HFFc6 (cell line): ENCODE measurements at regions not wholly inside any gene's neighbourhood (a gene's known extent, or its start where the extent isn't known, plus 50 kb on each side); places are given as distances from the start of the nearest gene placed in this dataset.
A peak's percentile ranks its signal among the peaks of the same experiment; 100 is the strongest.

ENCODE experiments used
- DNase-seq: peaks from one replicate; pipeline ENCODE4 v3.0.0-alpha.2; 2018
- H3K27ac Mint-ChIP-seq: 2 replicates; pipeline ENCODE4 v1.8.0; 2020; ENCODE audit warnings: mild to moderate bottlenecking, mixed read lengths
- H3K27me3 Mint-ChIP-seq: 2 replicates; pipeline ENCODE4 v1.8.0; 2021; ENCODE audit warnings: mild to moderate bottlenecking, moderate library complexity, mixed read lengths; ENCODE audit not compliant: insufficient read depth
- H3K36me3 Mint-ChIP-seq: 2 replicates; pipeline ENCODE4 v1.8.0; 2021; ENCODE audit warnings: low read depth, mixed read lengths
- H3K4me1 Mint-ChIP-seq: 2 replicates; pipeline ENCODE4 v1.8.0; 2020; ENCODE audit warnings: low read depth, mixed read lengths
- H3K4me3 Mint-ChIP-seq: 2 replicates; pipeline ENCODE4 v1.8.0; 2020; ENCODE audit warnings: mild to moderate bottlenecking, moderate library complexity, mixed read lengths
- H3K9me3 Mint-ChIP-seq: 2 replicates; pipeline ENCODE4 v1.8.0; 2020; ENCODE audit warnings: mild to moderate bottlenecking, mixed read lengths
- TF ChIP-seq, protein P1 (sequence below): fragments of 200-600 bp; sonication (generic); IDR thresholded peaks from 2 replicates; pipeline ENCODE4 v1.5.0; 2021; ENCODE audit warnings: antibody characterized with exemption, mild to moderate bottlenecking

- Mint-ChIP-seq H3K27ac (no peak overlapping the region), H3K36me3 (no peaks in the 10 kb centered on the region), H3K4me3 (no peak overlapping the region), H3K4me1 (peaks cover 4% of the 10 kb centered on the region; the same call in 1 of the 2 replicates), H3K9me3 (no peaks in the 10 kb centered on the region), H3K27me3 (no peaks in the 10 kb centered on the region)
- no peak for DNase-seq
- TF ChIP-seq, protein P1, sequence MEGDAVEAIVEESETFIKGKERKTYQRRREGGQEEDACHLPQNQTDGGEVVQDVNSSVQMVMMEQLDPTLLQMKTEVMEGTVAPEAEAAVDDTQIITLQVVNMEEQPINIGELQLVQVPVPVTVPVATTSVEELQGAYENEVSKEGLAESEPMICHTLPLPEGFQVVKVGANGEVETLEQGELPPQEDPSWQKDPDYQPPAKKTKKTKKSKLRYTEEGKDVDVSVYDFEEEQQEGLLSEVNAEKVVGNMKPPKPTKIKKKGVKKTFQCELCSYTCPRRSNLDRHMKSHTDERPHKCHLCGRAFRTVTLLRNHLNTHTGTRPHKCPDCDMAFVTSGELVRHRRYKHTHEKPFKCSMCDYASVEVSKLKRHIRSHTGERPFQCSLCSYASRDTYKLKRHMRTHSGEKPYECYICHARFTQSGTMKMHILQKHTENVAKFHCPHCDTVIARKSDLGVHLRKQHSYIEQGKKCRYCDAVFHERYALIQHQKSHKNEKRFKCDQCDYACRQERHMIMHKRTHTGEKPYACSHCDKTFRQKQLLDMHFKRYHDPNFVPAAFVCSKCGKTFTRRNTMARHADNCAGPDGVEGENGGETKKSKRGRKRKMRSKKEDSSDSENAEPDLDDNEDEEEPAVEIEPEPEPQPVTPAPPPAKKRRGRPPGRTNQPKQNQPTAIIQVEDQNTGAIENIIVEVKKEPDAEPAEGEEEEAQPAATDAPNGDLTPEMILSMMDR = no peak
Observed at GRCh38 chr4:124866301-124866700, 153.8 kb upstream of the ANKRD50 start.

DNA sequence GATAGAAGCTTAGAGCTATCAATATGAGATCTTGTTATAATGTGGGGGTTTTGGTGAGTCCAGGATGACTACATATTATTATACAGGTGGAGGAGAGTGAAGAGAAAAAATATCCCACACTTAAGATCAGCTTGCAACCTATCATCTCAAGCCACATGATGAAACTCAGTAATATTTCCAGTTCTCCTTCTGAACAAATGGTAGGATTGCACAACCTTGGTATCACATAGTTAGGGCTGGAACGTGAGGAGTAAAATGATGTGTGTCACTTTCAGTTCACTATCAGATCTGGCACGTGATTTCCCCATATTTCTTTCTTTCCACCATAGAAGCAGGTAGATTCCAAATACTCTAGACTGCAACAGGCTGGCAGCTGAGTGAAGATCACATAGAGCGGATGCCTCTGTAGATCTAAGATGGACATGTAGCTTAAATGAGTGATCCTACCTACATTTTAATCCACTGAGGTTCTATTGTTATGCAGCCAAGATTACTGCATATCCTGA is 150.6 kb upstream of the ANKRD50 start:
- H3K27me3 Mint-ChIP-seq = no peaks in the 10 kb centered on the region
- no peaks in the 10 kb centered on the region for H3K9me3 Mint-ChIP-seq
- no peaks in the 10 kb centered on the region for H3K36me3 Mint-ChIP-seq
- no peak overlapping the region for H3K27ac Mint-ChIP-seq
- TF ChIP-seq, protein P1 = no peak
- H3K4me1 Mint-ChIP-seq = peaks cover 4% of the 10 kb centered on the region; the same call in 1 of the 2 replicates
- no peak for DNase-seq
- no peak overlapping the region for H3K4me3 Mint-ChIP-seq

- no peaks in the 10 kb centered on the region for H3K9me3 Mint-ChIP-seq
- no peak overlapping the region for H3K27ac Mint-ChIP-seq
- H3K36me3 Mint-ChIP-seq = no peaks in the 10 kb centered on the region
- no peak overlapping the region for H3K4me3 Mint-ChIP-seq
- H3K4me1 Mint-ChIP-seq = peaks cover 4% of the 10 kb centered on the region
- TF ChIP-seq, protein P1 = no peak
- no peaks in the 10 kb centered on the region for H3K27me3 Mint-ChIP-seq
- no peak for DNase-seq
Observed at GRCh38 chr4:124862261-124862660, 149.7 kb upstream of the ANKRD50 start.

- Mint-ChIP-seq H3K27me3 (no peaks in the 10 kb centered on the region), H3K27ac (no peak overlapping the region), H3K4me1 (peaks cover 4% of the 10 kb centered on the region), H3K36me3 (no peaks in the 10 kb centered on the region), H3K9me3 (no peaks in the 10 kb centered on the region), H3K4me3 (no peak overlapping the region)
- DNase-seq = no peak
- TF ChIP-seq, protein P1 = no peak
Observed at GRCh38 chr4:124861761-124862160, 149.2 kb upstream of the ANKRD50 start.

DNA sequence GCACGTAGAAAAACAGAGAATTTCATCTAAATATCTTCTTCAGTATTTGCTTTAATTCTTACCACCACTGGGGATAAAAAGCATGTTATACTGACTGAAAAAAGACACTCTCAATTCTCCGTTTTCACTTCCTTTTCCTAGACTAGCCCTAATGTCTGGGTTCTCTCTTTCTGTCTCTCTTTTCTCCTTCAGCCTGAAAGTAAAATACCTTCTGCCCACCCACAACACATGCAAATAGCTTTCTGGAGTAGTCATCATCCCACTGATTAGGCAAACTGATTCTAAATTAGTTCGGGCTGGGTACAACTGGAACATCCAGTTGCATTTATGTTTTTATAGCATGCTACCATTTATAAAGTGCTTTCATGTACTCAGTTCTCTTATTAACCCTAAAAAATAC is 142.4 kb upstream of the ANKRD50 start:
- H3K27ac Mint-ChIP-seq = no peak overlapping the region
- H3K4me1 Mint-ChIP-seq = peaks cover 12% of the 10 kb centered on the region
- no peaks in the 10 kb centered on the region for H3K36me3 Mint-ChIP-seq
- H3K4me3 Mint-ChIP-seq = no peak overlapping the region
- H3K9me3 Mint-ChIP-seq = no peaks in the 10 kb centered on the region
- TF ChIP-seq, protein P1 = no peak
- no peaks in the 10 kb centered on the region for H3K27me3 Mint-ChIP-seq
- peak; percentile 12 for DNase-seq

GRCh38 chr4:124851741-124852140 is 139.2 kb upstream of the ANKRD50 start:
- Mint-ChIP-seq H3K4me3 (no peak overlapping the region), H3K4me1 (peaks cover 12% of the 10 kb centered on the region), H3K27ac (no peak overlapping the region), H3K9me3 (no peaks in the 10 kb centered on the region), H3K27me3 (no peaks in the 10 kb centered on the region), H3K36me3 (no peaks in the 10 kb centered on the region)
- no peak for DNase-seq
- TF ChIP-seq, protein P1 = no peak
